Spinal cord (tissue), 9 donors: ENCODE measurements at regions not wholly inside any gene's neighbourhood (a gene's known extent, or its start where the extent isn't known, plus 50 kb on each side); places are given as distances from the start of the nearest gene placed in this dataset.

ENCODE experiments used
- DNase-seq, 6 donors: peaks; one replicate each; pipeline versions ENCODE4 v3.0.0 to v3.0.0-alpha.2; 2013 to 2015; ENCODE audit warnings: low spot score in 6 of 6, low read depth in 4 of 6
- H3K27ac ChIP-seq: one replicate; pipeline ENCODE4 v1.5.1; 2013; ENCODE audit warnings: low read depth, low read length, control low read depth
- H3K27me3 ChIP-seq: one replicate; pipeline ENCODE4 v1.6.1; 2013; ENCODE audit warnings: low read length; ENCODE audit not compliant: control insufficient read depth, insufficient read depth
- H3K36me3 ChIP-seq: one replicate; pipeline ENCODE4 v1.6.1; 2013; ENCODE audit warnings: low read length; ENCODE audit not compliant: control insufficient read depth, insufficient read depth
- H3K4me1 ChIP-seq: one replicate; pipeline ENCODE4 v1.6.1; 2013; ENCODE audit warnings: low read length; ENCODE audit not compliant: control insufficient read depth, insufficient read depth
- H3K4me3 ChIP-seq: one replicate; pipeline ENCODE4 v1.5.1; 2013; ENCODE audit warnings: low read depth, low read length, control low read depth
- H3K9me3 ChIP-seq: one replicate; pipeline ENCODE4 v1.6.1; 2013; ENCODE audit warnings: low read length; ENCODE audit not compliant: control insufficient read depth, insufficient read depth
- WGBS: methylation state at CpG from one replicate; pipeline ENCODE4 v1.1.5; 2013; ENCODE audit warnings: missing lambda C conversion rate; ENCODE audit not compliant: insufficient coverage; 5-methylcytosine and 5-hydroxymethylcytosine counted together
- donor health status: healthy.

DNA sequence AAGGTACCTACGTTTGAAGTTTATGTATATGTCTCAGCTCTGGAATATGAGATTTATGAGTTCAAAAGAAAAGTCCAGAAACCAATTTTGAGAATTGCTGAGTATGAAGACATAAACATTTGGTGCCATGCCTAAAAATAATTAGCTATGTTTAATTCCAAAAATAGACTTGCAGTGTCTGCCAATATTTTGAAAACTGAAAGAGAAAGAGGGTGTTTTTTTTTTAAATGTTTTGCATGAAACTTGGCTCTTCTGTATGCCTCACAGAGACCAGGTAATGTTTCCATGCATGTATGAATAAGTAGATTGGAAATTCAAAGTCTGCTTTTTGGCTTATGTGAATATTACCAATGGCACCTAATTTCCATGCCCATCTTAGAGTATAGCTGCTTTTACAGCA lies 634.4 kb upstream of the C9orf72 start:
- Histone ChIP-seq H3K4me3 (no peak overlapping the region), H3K36me3 (no peaks in the 10 kb centered on the region), H3K27ac (no peak overlapping the region), H3K27me3 (no peaks in the 10 kb centered on the region), H3K9me3 (no peaks in the 10 kb centered on the region), H3K4me1 (no peaks in the 10 kb centered on the region)
- no CpG with 5 or more reads among the region's 1 CpG for WGBS
- DNase-seq, result peak in 1 of 6 donors; percentile 25

DNA sequence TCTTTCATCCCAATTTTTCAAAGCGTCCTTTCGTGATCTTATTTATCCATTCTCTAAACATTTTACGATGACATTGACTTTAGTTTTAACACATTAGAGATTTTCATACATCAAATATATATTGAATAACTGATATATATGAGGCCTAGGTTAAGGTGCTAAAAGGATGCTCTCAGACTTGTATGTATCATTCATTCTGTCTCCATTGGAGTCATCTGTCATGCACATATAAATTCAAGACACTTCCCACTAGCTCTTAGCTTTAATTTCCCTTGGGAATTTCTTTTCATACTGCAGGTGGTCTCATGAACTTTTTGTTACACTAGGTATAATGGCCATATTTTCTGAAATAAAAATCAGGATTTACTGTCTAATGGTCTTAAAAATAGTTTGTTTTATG lies 635.8 kb upstream of the C9orf72 start:
- H3K27me3 ChIP-seq, result no peaks in the 10 kb centered on the region
- no CpG with 5 or more reads among the region's 3 CpGs for WGBS
- H3K36me3 ChIP-seq, result no peaks in the 10 kb centered on the region
- no peaks in the 10 kb centered on the region for H3K4me1 ChIP-seq
- H3K4me3 ChIP-seq, result no peak overlapping the region
- no peak overlapping the region for H3K27ac ChIP-seq
- DNase-seq, result no peak
- H3K9me3 ChIP-seq, result no peaks in the 10 kb centered on the region

DNA sequence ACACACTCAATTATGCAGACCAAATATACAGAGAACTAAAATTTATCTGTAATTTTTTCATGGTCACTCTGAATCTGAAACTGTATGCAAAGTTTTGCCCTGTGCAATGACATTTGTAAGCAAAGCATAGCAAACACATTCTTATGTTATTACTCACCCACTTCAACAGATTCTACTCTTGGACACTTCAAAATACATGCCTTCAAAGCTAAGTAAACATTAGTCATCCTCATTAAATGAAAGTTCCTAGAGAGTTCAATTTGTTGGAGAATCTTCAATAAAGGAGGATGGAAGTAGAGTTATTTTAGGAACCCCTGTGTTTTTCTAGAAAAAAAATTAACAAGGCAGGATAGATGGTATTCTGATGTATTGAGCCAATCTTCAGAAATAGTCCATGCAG lies 639.7 kb upstream of the C9orf72 start:
- H3K4me3 ChIP-seq, result no peak overlapping the region
- H3K36me3 ChIP-seq, result no peaks in the 10 kb centered on the region
- no peaks in the 10 kb centered on the region for H3K9me3 ChIP-seq
- H3K27me3 ChIP-seq, result no peaks in the 10 kb centered on the region
- DNase-seq, result peak in 1 of 6 donors; percentile 39
- H3K27ac ChIP-seq, result no peak overlapping the region
- H3K4me1 ChIP-seq, result no peaks in the 10 kb centered on the region

DNA sequence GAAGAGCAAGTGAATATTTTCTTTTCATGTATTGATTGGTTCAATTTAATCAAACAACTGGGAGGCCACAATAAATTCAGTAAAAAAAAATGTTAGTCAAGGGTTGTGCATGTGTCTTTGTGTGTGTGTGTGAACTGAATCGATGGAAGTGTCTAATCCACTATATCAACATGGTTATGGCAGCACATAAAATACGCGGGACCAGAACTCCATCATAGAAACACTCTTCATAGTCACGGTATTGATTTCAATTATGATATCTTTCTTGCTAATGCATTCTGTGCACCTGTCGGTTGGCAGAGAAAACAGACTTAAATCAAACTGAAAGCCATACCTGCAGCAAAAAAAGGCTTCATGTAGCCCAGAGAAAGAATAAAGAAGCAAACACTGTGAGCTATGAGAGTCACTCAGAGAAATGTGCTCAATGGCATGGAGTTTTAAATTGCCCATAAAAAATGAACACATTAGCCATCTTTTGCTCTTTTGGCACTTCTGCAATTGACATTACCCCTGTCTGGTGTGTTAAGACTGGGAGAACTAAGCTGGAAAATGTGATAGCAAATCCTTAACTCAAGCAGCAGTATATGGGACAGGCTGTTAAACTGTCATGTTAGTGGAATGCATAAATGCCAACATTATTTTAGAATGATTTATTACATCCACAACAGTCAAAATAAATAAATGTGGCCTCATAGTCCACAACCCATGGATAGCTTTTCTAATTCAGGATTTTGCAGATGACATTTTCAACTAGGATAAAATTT lies 642.4 kb upstream of the C9orf72 start:
- WGBS, result no CpG with 5 or more reads among the region's 5 CpGs

DNA sequence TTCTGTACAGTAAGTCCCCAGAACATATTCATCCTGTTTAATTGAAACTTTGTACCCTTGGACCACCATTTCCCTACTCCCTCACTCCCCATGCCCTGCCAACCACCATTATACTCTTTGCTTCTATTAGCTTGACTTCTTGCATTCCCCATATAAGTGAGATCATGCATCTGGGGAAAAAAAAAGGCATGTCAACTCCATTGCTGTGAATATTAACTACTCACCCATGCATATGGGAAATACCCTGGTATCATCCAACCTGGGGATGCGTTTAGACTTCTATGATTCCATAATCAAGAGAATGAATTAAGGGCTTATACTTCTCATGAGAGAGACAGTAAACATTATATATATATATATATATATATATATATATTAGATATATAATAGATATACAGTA lies 659.4 kb upstream of the C9orf72 start:
- Histone ChIP-seq H3K27me3 (no peaks in the 10 kb centered on the region), H3K9me3 (peaks cover 2% of the 10 kb centered on the region), H3K36me3 (no peaks in the 10 kb centered on the region), H3K4me3 (no peak overlapping the region), H3K27ac (no peak overlapping the region), H3K4me1 (no peaks in the 10 kb centered on the region)
- WGBS, result no CpG with 5 or more reads among the region's 1 CpG
- no peak for DNase-seq

More for the DNA sequence above, 642.4 kb upstream of the C9orf72 start:
- H3K4me1 ChIP-seq, result no peaks in the 10 kb centered on the region
- peak in 1 of 6 donors; percentile 80 for DNase-seq
- H3K4me3 ChIP-seq, result no peak overlapping the region
- no peaks in the 10 kb centered on the region for H3K27me3 ChIP-seq
- H3K36me3 ChIP-seq, result no peaks in the 10 kb centered on the region
- H3K9me3 ChIP-seq, result no peaks in the 10 kb centered on the region
- no peak overlapping the region for H3K27ac ChIP-seq

DNA sequence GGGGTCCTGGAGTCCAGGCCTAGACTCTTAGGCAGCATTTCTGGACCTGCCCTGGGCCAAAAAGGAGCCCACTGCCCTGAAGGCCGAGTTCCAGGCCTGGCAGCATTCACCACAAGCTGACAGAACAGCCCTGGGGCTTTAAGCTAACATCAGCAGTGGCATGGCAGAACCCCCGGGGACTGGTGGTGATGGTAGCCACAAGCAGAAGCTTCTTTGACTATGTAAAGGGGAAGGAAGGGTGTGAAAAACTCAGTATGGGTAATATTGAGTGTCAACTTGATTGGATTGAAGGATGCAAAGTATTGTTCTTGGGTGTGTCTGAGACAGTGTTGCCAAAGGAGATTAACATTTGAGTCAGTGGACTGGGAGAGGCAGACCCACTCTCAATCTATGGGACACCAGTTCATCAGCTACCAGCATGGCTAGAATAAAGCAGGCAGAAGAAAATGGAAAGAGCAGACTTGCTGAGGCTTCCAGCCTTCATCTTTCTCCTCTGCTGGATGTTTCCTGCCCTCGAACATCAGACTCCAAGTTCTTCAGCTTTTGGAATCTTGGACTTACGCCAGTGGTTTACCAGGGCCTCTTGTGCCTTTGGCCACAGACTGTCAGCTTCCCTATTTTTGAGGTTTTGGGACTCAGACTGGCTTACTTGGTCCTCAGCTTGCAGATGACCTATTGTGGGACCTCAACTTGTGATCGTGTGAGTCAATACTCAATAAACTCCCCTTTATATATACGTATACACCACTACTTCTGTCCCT lies 661.0 kb upstream of the C9orf72 start:
- WGBS, result 85% methylated on average over 4 of the region's 6 CpGs
- H3K27ac ChIP-seq, result no peak overlapping the region
- no peaks in the 10 kb centered on the region for H3K27me3 ChIP-seq
- no peak for DNase-seq
- no peak overlapping the region for H3K4me3 ChIP-seq
- peaks cover 2% of the 10 kb centered on the region for H3K9me3 ChIP-seq
- H3K4me1 ChIP-seq, result no peaks in the 10 kb centered on the region
- no peaks in the 10 kb centered on the region for H3K36me3 ChIP-seq

DNA sequence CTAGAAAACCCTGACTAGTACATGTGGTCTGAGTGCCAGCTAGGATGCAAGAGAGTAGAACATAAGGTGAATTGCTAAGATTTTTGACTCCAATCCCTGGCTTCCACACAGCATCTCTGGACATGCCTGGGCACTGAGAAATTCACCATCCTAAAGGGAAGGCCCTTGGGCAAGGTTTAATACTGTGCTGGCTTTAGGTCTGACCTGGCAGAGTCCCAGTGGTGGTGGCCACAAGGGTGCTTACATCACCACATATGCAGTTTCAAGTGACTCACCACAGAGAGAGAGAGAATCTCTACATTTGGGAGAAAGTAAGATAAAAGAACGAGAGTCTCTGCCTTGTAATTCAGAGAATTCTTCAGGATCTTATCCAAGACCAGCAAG lies 661.6 kb upstream of the C9orf72 start:
- Histone ChIP-seq H3K4me3 (no peak overlapping the region), H3K9me3 (peaks cover 2% of the 10 kb centered on the region), H3K4me1 (no peaks in the 10 kb centered on the region), H3K36me3 (no peaks in the 10 kb centered on the region), H3K27ac (no peak overlapping the region), H3K27me3 (no peaks in the 10 kb centered on the region)
- no CpG with 5 or more reads among the region's 1 CpG for WGBS
- no peak for DNase-seq

DNA sequence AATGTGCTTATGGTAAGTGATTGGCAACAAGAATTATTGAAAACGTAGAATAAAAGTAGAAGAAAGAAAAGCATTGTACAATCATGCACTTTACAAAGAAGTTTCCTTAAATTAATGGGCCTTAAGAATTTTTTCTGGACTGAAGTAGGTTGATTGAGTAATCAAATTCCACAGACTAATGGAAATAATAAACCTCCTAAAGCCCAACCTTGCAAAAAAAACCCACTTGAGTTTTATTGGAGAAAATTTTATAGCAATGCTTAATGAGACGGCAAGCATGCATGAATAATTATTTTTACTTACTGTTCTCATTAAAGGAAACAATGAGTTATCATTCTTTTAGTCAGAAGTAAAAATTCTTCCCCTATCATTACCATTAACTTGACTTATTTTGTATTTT lies 676.1 kb upstream of the C9orf72 start:
- H3K4me1 ChIP-seq, result no peaks in the 10 kb centered on the region
- no peak for DNase-seq
- WGBS, result no CpG with 5 or more reads among the region's 2 CpGs
- H3K9me3 ChIP-seq, result no peaks in the 10 kb centered on the region
- no peak overlapping the region for H3K27ac ChIP-seq
- no peaks in the 10 kb centered on the region for H3K36me3 ChIP-seq
- no peak overlapping the region for H3K4me3 ChIP-seq
- H3K27me3 ChIP-seq, result no peaks in the 10 kb centered on the region

DNA sequence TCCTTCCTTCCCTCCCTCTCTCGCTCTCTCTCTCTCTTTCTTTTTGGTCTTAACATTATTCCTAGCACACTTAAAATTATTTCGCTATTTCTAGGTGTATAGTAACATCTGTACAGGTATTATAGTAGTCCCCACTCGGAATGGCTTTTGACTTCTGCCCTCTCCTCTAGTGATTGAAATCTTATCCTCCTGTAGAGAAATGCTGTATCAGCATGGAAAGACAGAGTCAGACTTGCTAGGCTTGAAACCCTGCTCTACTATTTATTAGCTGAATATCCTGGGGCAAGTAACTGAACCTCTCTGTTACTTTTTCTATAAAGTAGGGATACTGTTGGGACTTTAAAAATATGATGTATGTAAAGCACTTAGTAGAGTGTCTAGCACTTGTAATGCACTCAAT lies 681.9 kb upstream of the C9orf72 start:
- H3K9me3 ChIP-seq, result no peaks in the 10 kb centered on the region
- H3K27ac ChIP-seq, result no peak overlapping the region
- H3K4me1 ChIP-seq, result no peaks in the 10 kb centered on the region
- H3K27me3 ChIP-seq, result no peaks in the 10 kb centered on the region
- H3K4me3 ChIP-seq, result no peak overlapping the region
- WGBS, result no CpG with 5 or more reads among the region's 3 CpGs
- H3K36me3 ChIP-seq, result no peaks in the 10 kb centered on the region
- DNase-seq, result no peak

DNA sequence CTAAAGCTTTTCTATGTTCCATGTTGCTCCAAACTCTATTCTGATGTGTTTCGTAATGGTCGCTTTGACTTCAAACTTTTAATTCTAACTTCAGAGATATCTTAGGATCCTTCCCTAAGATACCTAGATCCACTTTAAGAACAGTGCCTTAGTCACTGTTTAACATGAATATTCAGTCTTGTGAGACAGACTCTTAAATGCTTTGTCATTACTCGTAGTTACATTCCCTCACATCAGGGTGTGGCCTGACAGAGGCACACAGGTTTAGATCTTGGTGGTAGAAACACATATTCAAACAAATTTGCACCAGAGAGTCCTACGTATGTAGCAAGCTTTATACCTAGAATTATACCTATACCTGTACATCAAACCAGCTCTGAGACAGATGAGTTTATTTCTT lies 687.0 kb upstream of the C9orf72 start:
- no peaks in the 10 kb centered on the region for H3K4me1 ChIP-seq
- H3K9me3 ChIP-seq, result no peaks in the 10 kb centered on the region
- H3K27ac ChIP-seq, result no peak overlapping the region
- no peak overlapping the region for H3K4me3 ChIP-seq
- 86% methylated on average over 1 of the region's 4 CpGs for WGBS
- H3K27me3 ChIP-seq, result no peaks in the 10 kb centered on the region
- DNase-seq, result no peak
- H3K36me3 ChIP-seq, result no peaks in the 10 kb centered on the region
